ENCODE measurements at regions not wholly inside any gene's neighbourhood (a gene's known extent, or its start where the extent isn't known, plus 50 kb on each side); places are given as distances from the start of the nearest gene placed in this dataset.

DNA sequence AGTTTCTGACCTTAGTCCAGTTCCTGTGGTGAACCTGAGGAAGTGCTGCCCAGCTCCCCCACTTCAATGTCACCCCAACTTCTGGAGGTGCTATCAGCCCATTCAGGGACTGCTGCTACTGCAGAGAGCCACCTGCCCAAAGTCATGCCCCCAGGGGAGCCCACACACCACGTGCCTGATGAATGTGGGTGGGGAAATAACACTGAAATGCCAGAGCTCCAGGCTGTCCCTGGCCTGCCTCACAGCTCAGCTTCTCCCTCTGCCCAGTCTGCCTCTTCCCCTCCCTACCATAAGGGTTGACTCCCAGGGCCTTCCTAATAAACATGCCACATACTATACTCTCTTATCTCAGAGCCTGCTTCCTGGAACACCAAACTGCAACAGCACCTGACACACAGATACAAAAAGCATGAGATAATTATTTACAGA lies 276.4 kb upstream of the MOCS1 start:
- H3K36me3 ChIP-seq (ENCODE audit: control insufficient read depth in 3 of 3, insufficient read depth in 3 of 3, low read length in 3 of 3): no peaks in the 10 kb centered on the region
- H3K27ac ChIP-seq (ENCODE audit: low read depth, low read length): no peak overlapping the region
- peaks cover 4 to 8% (median 8%) of the 10 kb centered on the region in 3 donors for H3K27me3 ChIP-seq (ENCODE audit: control insufficient read depth in 3 of 3, insufficient read depth in 3 of 3, low read length in 3 of 3)
- no peak overlapping the region for H3K4me3 ChIP-seq (ENCODE audit: low read length in 3 of 3)
- peaks cover 0 to 2% (median 0%) of the 10 kb centered on the region in 3 donors for H3K4me1 ChIP-seq (ENCODE audit: control insufficient read depth in 3 of 3, insufficient read depth in 3 of 3, low read length in 3 of 3)
- H3K9me3 ChIP-seq (ENCODE audit: control insufficient read depth in 3 of 3, low read length in 3 of 3): no peaks in the 10 kb centered on the region
- H3K9ac ChIP-seq (ENCODE audit: low read depth in 1 of 3, low read length in 3 of 3): no peak overlapping the region

- peaks cover 0 to 2% (median 0%) of the 10 kb centered on the region in 3 donors for H3K4me1 ChIP-seq (ENCODE audit: control insufficient read depth in 3 of 3, insufficient read depth in 3 of 3, low read length in 3 of 3)
- peaks cover 4 to 8% (median 8%) of the 10 kb centered on the region in 3 donors for H3K27me3 ChIP-seq (ENCODE audit: control insufficient read depth in 3 of 3, insufficient read depth in 3 of 3, low read length in 3 of 3)
- H3K27ac ChIP-seq (ENCODE audit: low read depth, low read length): no peak overlapping the region
- peaks cover 0 to 8% (median 3%) of the 10 kb centered on the region in 3 donors for H3K9me3 ChIP-seq (ENCODE audit: control insufficient read depth in 3 of 3, low read length in 3 of 3)
- H3K36me3 ChIP-seq (ENCODE audit: control insufficient read depth in 3 of 3, insufficient read depth in 3 of 3, low read length in 3 of 3): no peaks in the 10 kb centered on the region
- no peak overlapping the region for H3K4me3 ChIP-seq (ENCODE audit: low read length in 3 of 3)
- no peak overlapping the region for H3K9ac ChIP-seq (ENCODE audit: low read depth in 1 of 3, low read length in 3 of 3)
Observed at GRCh38 chr6:40205801-40206200, 271.5 kb upstream of the MOCS1 start.

DNA sequence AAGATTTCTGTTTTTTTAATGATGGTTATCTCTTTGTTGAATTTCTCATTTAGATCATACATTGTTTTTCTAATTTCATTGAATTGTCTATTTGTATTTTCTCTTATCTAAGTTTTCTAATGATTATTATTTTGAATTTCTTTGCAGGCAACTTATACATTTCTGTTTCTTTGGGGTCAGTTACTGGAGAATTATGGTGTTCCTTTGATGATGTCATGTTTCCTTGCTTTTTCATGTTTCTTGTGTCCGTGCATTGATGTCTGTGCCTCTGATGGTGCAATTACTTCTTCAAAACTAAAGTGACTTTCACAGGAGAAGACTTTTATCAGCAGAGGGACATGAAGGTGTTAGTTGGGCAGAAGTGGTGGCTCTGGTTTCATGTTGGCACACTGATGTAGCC lies 270.7 kb upstream of the MOCS1 start:
- no peaks in the 10 kb centered on the region for H3K36me3 ChIP-seq (ENCODE audit: control insufficient read depth in 3 of 3, insufficient read depth in 3 of 3, low read length in 3 of 3)
- H3K4me1 ChIP-seq (ENCODE audit: control insufficient read depth in 3 of 3, insufficient read depth in 3 of 3, low read length in 3 of 3): no peaks in the 10 kb centered on the region
- no peak overlapping the region for H3K4me3 ChIP-seq (ENCODE audit: low read length in 3 of 3)
- H3K27ac ChIP-seq (ENCODE audit: low read depth, low read length): no peak overlapping the region
- peaks cover 0 to 8% (median 6%) of the 10 kb centered on the region in 3 donors for H3K9me3 ChIP-seq (ENCODE audit: control insufficient read depth in 3 of 3, low read length in 3 of 3)
- peaks cover 4 to 8% (median 8%) of the 10 kb centered on the region in 3 donors for H3K27me3 ChIP-seq (ENCODE audit: control insufficient read depth in 3 of 3, insufficient read depth in 3 of 3, low read length in 3 of 3)
- no peak overlapping the region for H3K9ac ChIP-seq (ENCODE audit: low read depth in 1 of 3, low read length in 3 of 3)

GRCh38 chr6:40197371-40197770 lies 263.1 kb upstream of the MOCS1 start:
- H3K9me3 ChIP-seq (ENCODE audit: control insufficient read depth in 3 of 3, low read length in 3 of 3): peaks cover 0 to 6% (median 5%) of the 10 kb centered on the region in 3 donors
- no peak overlapping the region for H3K27ac ChIP-seq (ENCODE audit: low read depth, low read length)
- no peaks in the 10 kb centered on the region for H3K36me3 ChIP-seq (ENCODE audit: control insufficient read depth in 3 of 3, insufficient read depth in 3 of 3, low read length in 3 of 3)
- no peak overlapping the region for H3K4me3 ChIP-seq (ENCODE audit: low read length in 3 of 3)
- peaks cover 0 to 3% (median 2%) of the 10 kb centered on the region in 3 donors for H3K27me3 ChIP-seq (ENCODE audit: control insufficient read depth in 3 of 3, insufficient read depth in 3 of 3, low read length in 3 of 3)
- no peak overlapping the region for H3K9ac ChIP-seq (ENCODE audit: low read depth in 1 of 3, low read length in 3 of 3)
- H3K4me1 ChIP-seq (ENCODE audit: control insufficient read depth in 3 of 3, insufficient read depth in 3 of 3, low read length in 3 of 3): no peaks in the 10 kb centered on the region

DNA sequence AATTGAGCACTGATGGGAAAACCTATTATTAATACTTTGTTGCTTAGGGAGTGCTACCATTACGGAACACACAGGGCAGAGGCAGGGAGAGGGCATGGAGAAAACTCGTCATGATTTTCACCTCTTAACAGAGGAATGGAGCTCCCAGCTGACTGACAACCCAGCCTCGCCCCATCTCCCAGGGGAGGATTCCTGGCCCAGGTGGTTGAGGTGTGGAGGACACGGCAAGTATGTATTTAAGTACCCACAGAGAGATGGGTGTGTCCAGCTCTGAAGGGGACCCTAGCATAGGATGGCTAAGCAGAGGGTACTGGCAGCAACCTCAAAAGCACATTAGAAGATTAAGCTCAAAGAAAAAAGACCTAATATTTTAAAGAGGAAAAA lies 261.9 kb upstream of the MOCS1 start:
- Histone ChIP-seq H3K4me1 (ENCODE audit: control insufficient read depth in 3 of 3, insufficient read depth in 3 of 3, low read length in 3 of 3) (no peaks in the 10 kb centered on the region), H3K9me3 (ENCODE audit: control insufficient read depth in 3 of 3, low read length in 3 of 3) (peaks cover 0 to 3% (median 0%) of the 10 kb centered on the region in 3 donors), H3K4me3 (ENCODE audit: low read length in 3 of 3) (no peak overlapping the region), H3K27ac (ENCODE audit: low read depth, low read length) (no peak overlapping the region), H3K9ac (ENCODE audit: low read depth in 1 of 3, low read length in 3 of 3) (no peak overlapping the region), H3K36me3 (ENCODE audit: control insufficient read depth in 3 of 3, insufficient read depth in 3 of 3, low read length in 3 of 3) (no peaks in the 10 kb centered on the region), H3K27me3 (ENCODE audit: control insufficient read depth in 3 of 3, insufficient read depth in 3 of 3, low read length in 3 of 3) (peaks cover 0 to 3% (median 2%) of the 10 kb centered on the region in 3 donors)

GRCh38 chr6:40195428-40196134 lies 261.3 kb upstream of the MOCS1 start:
- peaks cover 0 to 2% (median 0%) of the 10 kb centered on the region in 3 donors for H3K9me3 ChIP-seq (ENCODE audit: control insufficient read depth in 3 of 3, low read length in 3 of 3)
- H3K4me1 ChIP-seq (ENCODE audit: control insufficient read depth in 3 of 3, insufficient read depth in 3 of 3, low read length in 3 of 3): no peaks in the 10 kb centered on the region
- H3K9ac ChIP-seq (ENCODE audit: low read depth in 1 of 3, low read length in 3 of 3): no peak overlapping the region
- no peaks in the 10 kb centered on the region for H3K36me3 ChIP-seq (ENCODE audit: control insufficient read depth in 3 of 3, insufficient read depth in 3 of 3, low read length in 3 of 3)
- peaks cover 0 to 3% (median 2%) of the 10 kb centered on the region in 3 donors for H3K27me3 ChIP-seq (ENCODE audit: control insufficient read depth in 3 of 3, insufficient read depth in 3 of 3, low read length in 3 of 3)
- no peak overlapping the region for H3K27ac ChIP-seq (ENCODE audit: low read depth, low read length)
- no peak overlapping the region for H3K4me3 ChIP-seq (ENCODE audit: low read length in 3 of 3)

- no peak overlapping the region for H3K9ac ChIP-seq (ENCODE audit: low read depth in 1 of 3, low read length in 3 of 3)
- H3K9me3 ChIP-seq (ENCODE audit: control insufficient read depth in 3 of 3, low read length in 3 of 3): no peaks in the 10 kb centered on the region
- H3K27me3 ChIP-seq (ENCODE audit: control insufficient read depth in 3 of 3, insufficient read depth in 3 of 3, low read length in 3 of 3): peaks cover 0 to 3% (median 2%) of the 10 kb centered on the region in 3 donors
- H3K27ac ChIP-seq (ENCODE audit: low read depth, low read length): no peak overlapping the region
- H3K4me3 ChIP-seq (ENCODE audit: low read length in 3 of 3): no peak overlapping the region
- H3K36me3 ChIP-seq (ENCODE audit: control insufficient read depth in 3 of 3, insufficient read depth in 3 of 3, low read length in 3 of 3): no peaks in the 10 kb centered on the region
- no peaks in the 10 kb centered on the region for H3K4me1 ChIP-seq (ENCODE audit: control insufficient read depth in 3 of 3, insufficient read depth in 3 of 3, low read length in 3 of 3)
Observed at GRCh38 chr6:40194447-40195170, 260.3 kb upstream of the MOCS1 start.

DNA sequence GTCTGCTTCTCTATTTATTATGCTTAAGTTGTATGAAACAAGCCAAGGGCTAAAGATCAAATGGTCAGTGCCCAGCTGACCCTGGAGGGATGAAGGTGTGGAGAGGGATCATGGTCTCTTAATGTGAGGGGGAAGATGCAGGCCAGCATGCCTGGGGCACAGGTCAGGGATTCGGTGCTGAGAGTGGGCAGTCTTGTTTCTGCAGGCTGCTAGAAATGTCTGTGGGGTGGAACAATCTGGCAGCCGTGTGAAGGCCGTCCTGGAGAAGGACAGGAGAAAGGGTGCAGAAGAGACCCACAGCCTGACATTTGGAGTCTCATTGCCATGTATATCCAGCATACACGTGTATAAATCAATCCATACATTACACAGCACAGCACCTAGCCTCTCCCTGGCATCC lies 258.3 kb upstream of the MOCS1 start:
- Histone ChIP-seq H3K27me3 (ENCODE audit: control insufficient read depth in 3 of 3, insufficient read depth in 3 of 3, low read length in 3 of 3) (peaks cover 0 to 3% (median 2%) of the 10 kb centered on the region in 3 donors), H3K4me3 (ENCODE audit: low read length in 3 of 3) (no peak overlapping the region), H3K9me3 (ENCODE audit: control insufficient read depth in 3 of 3, low read length in 3 of 3) (no peaks in the 10 kb centered on the region), H3K27ac (ENCODE audit: low read depth, low read length) (no peak overlapping the region), H3K4me1 (ENCODE audit: control insufficient read depth in 3 of 3, insufficient read depth in 3 of 3, low read length in 3 of 3) (no peaks in the 10 kb centered on the region), H3K9ac (ENCODE audit: low read depth in 1 of 3, low read length in 3 of 3) (no peak overlapping the region), H3K36me3 (ENCODE audit: control insufficient read depth in 3 of 3, insufficient read depth in 3 of 3, low read length in 3 of 3) (no peaks in the 10 kb centered on the region)

DNA sequence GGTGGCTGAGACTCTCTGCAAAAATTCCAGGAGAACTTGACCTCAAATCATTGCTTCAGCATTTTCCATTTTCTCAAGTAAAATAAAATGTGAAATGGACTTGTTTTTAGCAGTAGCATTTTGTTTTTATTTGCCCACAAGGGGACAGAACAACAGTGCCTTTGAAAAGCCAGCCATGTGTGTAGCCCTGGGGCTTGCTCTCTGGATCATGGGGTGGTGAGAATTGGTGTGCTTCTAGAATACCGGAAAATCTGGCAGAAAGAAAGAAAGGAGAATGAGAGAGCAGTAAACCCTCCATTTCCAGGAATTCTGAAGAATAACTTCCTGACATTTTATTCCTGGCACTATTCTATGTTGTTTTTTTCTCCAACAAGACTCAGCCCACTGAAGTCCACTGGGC lies 254.7 kb upstream of the MOCS1 start:
- peaks cover 0 to 4% (median 2%) of the 10 kb centered on the region in 3 donors for H3K9me3 ChIP-seq (ENCODE audit: control insufficient read depth in 3 of 3, low read length in 3 of 3)
- no peak overlapping the region for H3K27ac ChIP-seq (ENCODE audit: low read depth, low read length)

GRCh38 chr6:40187535-40188144 lies 253.4 kb upstream of the MOCS1 start:
- no peak overlapping the region for H3K4me3 ChIP-seq (ENCODE audit: low read length in 3 of 3)
- peaks cover 0 to 2% (median 0%) of the 10 kb centered on the region in 3 donors for H3K27me3 ChIP-seq (ENCODE audit: control insufficient read depth in 3 of 3, insufficient read depth in 3 of 3, low read length in 3 of 3)
- H3K9me3 ChIP-seq (ENCODE audit: control insufficient read depth in 3 of 3, low read length in 3 of 3): peaks cover 0 to 4% (median 3%) of the 10 kb centered on the region in 3 donors
- no peaks in the 10 kb centered on the region for H3K4me1 ChIP-seq (ENCODE audit: control insufficient read depth in 3 of 3, insufficient read depth in 3 of 3, low read length in 3 of 3)
- H3K9ac ChIP-seq (ENCODE audit: low read depth in 1 of 3, low read length in 3 of 3): no peak overlapping the region
- no peaks in the 10 kb centered on the region for H3K36me3 ChIP-seq (ENCODE audit: control insufficient read depth in 3 of 3, insufficient read depth in 3 of 3, low read length in 3 of 3)
- no peak overlapping the region for H3K27ac ChIP-seq (ENCODE audit: low read depth, low read length)

More for the DNA sequence above, 254.7 kb upstream of the MOCS1 start:
- Histone ChIP-seq H3K4me3 (ENCODE audit: low read length in 3 of 3) (no peak overlapping the region), H3K27me3 (ENCODE audit: control insufficient read depth in 3 of 3, insufficient read depth in 3 of 3, low read length in 3 of 3) (peaks cover 0 to under 1% (median 0%) of the 10 kb centered on the region in 3 donors), H3K9ac (ENCODE audit: low read depth in 1 of 3, low read length in 3 of 3) (no peak overlapping the region), H3K4me1 (ENCODE audit: control insufficient read depth in 3 of 3, insufficient read depth in 3 of 3, low read length in 3 of 3) (no peaks in the 10 kb centered on the region), H3K36me3 (ENCODE audit: control insufficient read depth in 3 of 3, insufficient read depth in 3 of 3, low read length in 3 of 3) (no peaks in the 10 kb centered on the region)

All from skeletal muscle tissue (tissue), 3 donors.